ENCODE measurements at regions not wholly inside any gene's neighbourhood (a gene's known extent, or its start where the extent isn't known, plus 50 kb on each side); places are given as distances from the start of the nearest gene placed in this dataset.

- no peaks in the 10 kb centered on the region for H3K9me3 Mint-ChIP-seq
- intact Hi-C loops (cut with micrococcal nuclease): no loop called here
- WGBS (ENCODE audit: insufficient coverage): 100% methylated on average over 1 of the region's 5 CpGs
Measured at GRCh38 chr5:123752552-123753179, 240.7 kb downstream of the CSNK1G3 start.

GRCh38 chr5:123751670-123752069 lies 239.7 kb downstream of the CSNK1G3 start:
- intact Hi-C loops (cut with micrococcal nuclease): no loop called here
- Mint-ChIP-seq H3K36me3 (no peaks in the 10 kb centered on the region), H3K4me3 (no peak overlapping the region), H3K27ac (no peak overlapping the region), H3K4me1 (no peaks in the 10 kb centered on the region), H3K9me3 (no peaks in the 10 kb centered on the region), H3K27me3 (ENCODE audit: low read depth in 3 of 3) (no peaks in the 10 kb centered on the region)
- Histone ChIP-seq H3K4me2 (replicated peaks; ENCODE audit: extremely low read depth, low read length, poor library complexity, severe bottlenecking) (no peak overlapping the region), H3K36me3 (replicated peaks in 1 of 2; ENCODE audit: control insufficient read depth in 1 of 2, insufficient read depth in 2 of 2, low read length in 2 of 2) (no peaks in the 10 kb centered on the region), H3K9ac (ENCODE audit: insufficient read depth, low read length, poor library complexity, severe bottlenecking) (no peak overlapping the region), H4K20me1 (ENCODE audit: insufficient read depth, low read length) (no peaks in the 10 kb centered on the region), H3K4me1 (ENCODE audit: control insufficient read depth in 1 of 2, insufficient read depth in 2 of 2, low read length in 2 of 2) (no peaks in the 10 kb centered on the region), H3K79me2 (ENCODE audit: insufficient read depth, low read length) (no peaks in the 10 kb centered on the region), H2AFZ (ENCODE audit: insufficient read depth, low read depth, low read length, poor library complexity, severe bottlenecking) (no peak overlapping the region), H3K27ac (ENCODE audit: low read depth in 1 of 2, low read length in 2 of 2) (no peak overlapping the region), H3K4me3 (replicated peaks in 1 of 3; ENCODE audit: low read depth in 2 of 3, low read length in 3 of 3) (no peak overlapping the region), H3K9me3 (replicated peaks in 1 of 2; ENCODE audit: control insufficient read depth in 1 of 2, insufficient read depth in 1 of 2, low read length in 2 of 2) (no peaks in the 10 kb centered on the region), H3K27me3 (ENCODE audit: control insufficient read depth in 2 of 2, insufficient read depth in 2 of 2, low read length in 2 of 2) (no peaks in the 10 kb centered on the region)
- no peak for TF ChIP-seq CTCF (IDR thresholded peaks at IDR 0.05)
- DNase-seq: no peak
- WGBS (ENCODE audit: insufficient coverage): no CpG with 5 or more reads among the region's 3 CpGs

More at GRCh38 chr5:123752552-123753179, 240.7 kb downstream of the CSNK1G3 start:
- Histone ChIP-seq H3K9ac (ENCODE audit: insufficient read depth, low read length, poor library complexity, severe bottlenecking) (no peak overlapping the region), H3K9me3 (replicated peaks in 1 of 2; ENCODE audit: control insufficient read depth in 1 of 2, insufficient read depth in 1 of 2, low read length in 2 of 2) (no peaks in the 10 kb centered on the region), H3K27ac (ENCODE audit: low read depth in 1 of 2, low read length in 2 of 2) (no peak overlapping the region), H4K20me1 (ENCODE audit: insufficient read depth, low read length) (no peaks in the 10 kb centered on the region), H3K27me3 (ENCODE audit: control insufficient read depth in 2 of 2, insufficient read depth in 2 of 2, low read length in 2 of 2) (no peaks in the 10 kb centered on the region), H3K79me2 (ENCODE audit: insufficient read depth, low read length) (no peaks in the 10 kb centered on the region), H2AFZ (ENCODE audit: insufficient read depth, low read depth, low read length, poor library complexity, severe bottlenecking) (no peak overlapping the region), H3K36me3 (replicated peaks in 1 of 2; ENCODE audit: control insufficient read depth in 1 of 2, insufficient read depth in 2 of 2, low read length in 2 of 2) (no peaks in the 10 kb centered on the region), H3K4me1 (ENCODE audit: control insufficient read depth in 1 of 2, insufficient read depth in 2 of 2, low read length in 2 of 2) (no peaks in the 10 kb centered on the region), H3K4me3 (replicated peaks in 1 of 3; ENCODE audit: low read depth in 2 of 3, low read length in 3 of 3) (no peak overlapping the region), H3K4me2 (replicated peaks; ENCODE audit: extremely low read depth, low read length, poor library complexity, severe bottlenecking) (no peak overlapping the region)
- TF ChIP-seq CTCF (IDR thresholded peaks at IDR 0.05): no peak
- Mint-ChIP-seq H3K27me3 (ENCODE audit: low read depth in 3 of 3) (no peaks in the 10 kb centered on the region), H3K4me1 (no peaks in the 10 kb centered on the region), H3K36me3 (no peaks in the 10 kb centered on the region), H3K4me3 (no peak overlapping the region), H3K27ac (no peak overlapping the region)
- no peak for DNase-seq

Data from CD14-positive monocyte (primary cell).